Activated T-helper 9 cell treated with anti-CD3 and anti-CD28 coated beads, Interleukin-2, amount 50 U/mL, for 16 hours (primary cell): ENCODE measurements at regions not wholly inside any gene's neighbourhood (a gene's known extent, or its start where the extent isn't known, plus 50 kb on each side); places are given as distances from the start of the nearest gene placed in this dataset.
"Not testable (repeated sequence)": the region's sequence is repeated elsewhere in the genome, so short reads cannot be mapped to it uniquely, and the experiment has no call there.

Source experiments
- DNase-seq: peaks from one replicate; pipeline ENCODE4 v3.0.0-alpha.2; 2020; ENCODE audit warnings: low read depth

- no peak for DNase-seq
Observed at GRCh38 chr2:18077231-18077630, 198.8 kb downstream of the KCNS3 start.

GRCh38 chr2:18074476-18074875 is 196.0 kb downstream of the KCNS3 start:
- no peak for DNase-seq

GRCh38 chr2:18073601-18074000 is 195.1 kb downstream of the KCNS3 start:
- no peak for DNase-seq

- no peak for DNase-seq
Observed at GRCh38 chr2:18067588-18068384, 189.3 kb downstream of the KCNS3 start.

- no peak for DNase-seq
Observed at GRCh38 chr2:18066894-18067293, 188.4 kb downstream of the KCNS3 start.

- DNase-seq, result no peak
Observed at GRCh38 chr2:18066066-18066465, 187.6 kb downstream of the KCNS3 start.

- no peak for DNase-seq
Observed at GRCh38 chr2:18065249-18065648, 186.8 kb downstream of the KCNS3 start.

GRCh38 chr2:18063826-18064470 is 185.5 kb downstream of the KCNS3 start:
- DNase-seq, result no peak

GRCh38 chr2:18062892-18063291 is 184.4 kb downstream of the KCNS3 start:
- no peak for DNase-seq

GRCh38 chr2:18061717-18062116 is 183.2 kb downstream of the KCNS3 start:
- DNase-seq, result no peak

GRCh38 chr2:18057657-18058056 is 179.2 kb downstream of the KCNS3 start:
- no peak for DNase-seq

- no peak for DNase-seq
Observed at GRCh38 chr2:18055290-18055689, 176.8 kb downstream of the KCNS3 start.

GRCh38 chr2:18050001-18050400 is 171.5 kb downstream of the KCNS3 start:
- DNase-seq, result no peak

GRCh38 chr2:18049325-18049724 is 170.9 kb downstream of the KCNS3 start:
- DNase-seq, result no peak

- no peak for DNase-seq
Observed at GRCh38 chr2:18047896-18048657, 169.6 kb downstream of the KCNS3 start.

- DNase-seq, result no peak
Observed at GRCh38 chr2:18047213-18047611, 168.7 kb downstream of the KCNS3 start.

- no peak for DNase-seq
Observed at GRCh38 chr2:18046558-18047212, 168.2 kb downstream of the KCNS3 start.

- no peak for DNase-seq
Observed at GRCh38 chr2:18046017-18046416, 167.6 kb downstream of the KCNS3 start.

- DNase-seq, result no peak
Observed at GRCh38 chr2:18045230-18045629, 166.8 kb downstream of the KCNS3 start.

- DNase-seq, result not testable (repeated sequence)
Observed at GRCh38 chr2:18017381-18017780, 138.9 kb downstream of the KCNS3 start.

- DNase-seq, result no peak
Observed at GRCh38 chr2:18009891-18010290, 131.4 kb downstream of the KCNS3 start.

GRCh38 chr2:18005411-18005810 is 126.9 kb downstream of the KCNS3 start:
- DNase-seq, result no peak
